K562 (cell line): ENCODE measurements at regions not wholly inside any gene's neighbourhood (a gene's known extent, or its start where the extent isn't known, plus 50 kb on each side); places are given as distances from the start of the nearest gene placed in this dataset.

Source experiments
- CTCF ChIP-seq, 3 experiments: IDR thresholded peaks in 2 of 3; conservative IDR thresholded peaks in 1 of 3; 2 replicates each; pipeline ENCODE4 v1.5.1; 2011 to 2012; ENCODE audit warnings: low read length in 3 of 3, mild to moderate bottlenecking in 3 of 3, control low read depth in 2 of 3, improper control_type of control experiment in 1 of 3, inconsistent platforms in 1 of 3, low read depth in 1 of 3, mixed read lengths in 1 of 3, moderate library complexity in 1 of 3; ENCODE audit not compliant: insufficient read depth in 2 of 3
- DNMT1 ChIP-seq: fragments of 450-650 bp; IDR thresholded peaks from 2 replicates; pipeline ENCODE4 v1.6.1; 2016; ENCODE audit warnings: antibody characterized with exemption, mild to moderate bottlenecking
- HNRNPL ChIP-seq: fragments of 200-400 bp; formaldehyde crosslinking; IDR thresholded peaks from 2 replicates; pipeline ENCODE4 v1.6.1; 2017; ENCODE audit warnings: low read depth, mild to moderate bottlenecking, low read length
- MAFF ChIP-seq: IDR thresholded peaks from 2 replicates; pipeline ENCODE4 v1.6.1; 2012; ENCODE audit warnings: low read length, improper control_type of control experiment
- MAFK ChIP-seq: IDR thresholded peaks from 2 replicates; pipeline ENCODE4 v1.6.1; 2011; ENCODE audit warnings: low read length, improper control_type of control experiment
- POLR2A ChIP-seq: fragments of 450-650 bp; conservative IDR thresholded peaks from 2 replicates; pipeline ENCODE4 v1.6.1; 2016
- POLR2AphosphoS5 ChIP-seq: IDR thresholded peaks from 2 replicates; pipeline ENCODE4 v1.6.1; 2011; ENCODE audit warnings: mild to moderate bottlenecking, low read depth, low read length, moderate library complexity; ENCODE audit not compliant: control insufficient read depth, insufficient read depth
- RAD21 ChIP-seq, 2 experiments: fragments of 250-450 bp in 1 of 2; fragments of 450-650 bp in 1 of 2; sonication (Bioruptor Pico) in 1 of 2; formaldehyde crosslinking in 1 of 2; IDR thresholded peaks in 1 of 2; conservative IDR thresholded peaks in 1 of 2; 2 replicates each; pipeline versions ENCODE4 v1.4.0 to v1.8.0; 2020 to 2022; ENCODE audit warnings: mild to moderate bottlenecking in 2 of 2, moderate library complexity in 1 of 2
- REST ChIP-seq, 2 experiments: fragments of 450-650 bp; formaldehyde crosslinking in 1 of 2; IDR thresholded peaks; 2 replicates each; pipeline versions ENCODE4 v1.4.0 to v1.6.1; 2014 to 2020; ENCODE audit warnings: mild to moderate bottlenecking in 2 of 2, borderline replicate concordance in 1 of 2, low read depth in 1 of 2
- SMAD4 ChIP-seq: fragments of 250-450 bp; sonication (Bioruptor Pico); conservative IDR thresholded peaks from 2 replicates; pipeline ENCODE4 v1.8.0; 2021; ENCODE audit warnings: inconsistent platforms, mild to moderate bottlenecking, moderate library complexity
- SMARCC2 ChIP-seq: fragments of 450-650 bp; IDR thresholded peaks from 2 replicates; pipeline ENCODE4 v1.6.1; 2017; ENCODE audit warnings: antibody characterized with exemption, moderate library complexity, mild to moderate bottlenecking, low read depth
- SP1 ChIP-seq: sonication (generic); formaldehyde crosslinking; IDR thresholded peaks from 2 replicates; pipeline ENCODE4 v1.8.1; 2022; ENCODE audit warnings: mild to moderate bottlenecking, missing genetic modification reagents
- ZNF277 ChIP-seq: fragments of 250-450 bp; sonication (Bioruptor Pico); IDR thresholded peaks from 2 replicates; pipeline ENCODE4 v1.8.0; 2022; ENCODE audit warnings: inconsistent platforms, mild to moderate bottlenecking, moderate library complexity, borderline replicate concordance

- TF ChIP-seq SMAD4 = no peak
- TF ChIP-seq CTCF (IDR thresholded peaks at IDR 0.05 in 2 of 3, conservative IDR thresholded peaks at IDR 0.05 in 1 of 3; ENCODE audit: insufficient read depth in 2 of 3, low read depth in 1 of 3, low read length in 3 of 3) = no peak
- no peak for TF ChIP-seq SMARCC2
- TF ChIP-seq MAFF = no peak
- TF ChIP-seq POLR2AphosphoS5 = no peak
- TF ChIP-seq REST (IDR thresholded peaks at IDR 0.05; ENCODE audit: borderline replicate concordance) = no peak
- no peak for TF ChIP-seq REST (CRISPR knock-in tag; IDR thresholded peaks at IDR 0.05; ENCODE audit: low read depth)
- no peak for TF ChIP-seq POLR2A
- TF ChIP-seq RAD21 (CRISPR knock-in tag; conservative IDR thresholded peaks at IDR 0.05 in 1 of 2, IDR thresholded peaks at IDR 0.05 in 1 of 2) = no peak
- TF ChIP-seq DNMT1 = no peak
- TF ChIP-seq ZNF277 (CRISPR knock-in tag) = no peak
- TF ChIP-seq SP1 (CRISPR knock-in tag) = no peak
- TF ChIP-seq HNRNPL = no peak
- no peak for TF ChIP-seq MAFK
Observed at GRCh38 chr5:91293131-91293530, 90.0 kb downstream of the ARRDC3 start.
